GM08714 (cell line): ENCODE measurements at regions not wholly inside any gene's neighbourhood (a gene's known extent, or its start where the extent isn't known, plus 50 kb on each side); places are given as distances from the start of the nearest gene placed in this dataset.

Source experiments
- H3K4me3 ChIP-seq: fragments of 200-500 bp; sonication (Bioruptor generic); 2 replicates; pipeline ENCODE4 v1.5.1; 2014; ENCODE audit warnings: mild to moderate bottlenecking, low read length, inconsistent platforms
- ZNF274 ChIP-seq: IDR thresholded peaks from 2 replicates; pipeline ENCODE4 v1.6.1; 2012; ENCODE audit warnings: mild to moderate bottlenecking, low read depth, low read length

DNA sequence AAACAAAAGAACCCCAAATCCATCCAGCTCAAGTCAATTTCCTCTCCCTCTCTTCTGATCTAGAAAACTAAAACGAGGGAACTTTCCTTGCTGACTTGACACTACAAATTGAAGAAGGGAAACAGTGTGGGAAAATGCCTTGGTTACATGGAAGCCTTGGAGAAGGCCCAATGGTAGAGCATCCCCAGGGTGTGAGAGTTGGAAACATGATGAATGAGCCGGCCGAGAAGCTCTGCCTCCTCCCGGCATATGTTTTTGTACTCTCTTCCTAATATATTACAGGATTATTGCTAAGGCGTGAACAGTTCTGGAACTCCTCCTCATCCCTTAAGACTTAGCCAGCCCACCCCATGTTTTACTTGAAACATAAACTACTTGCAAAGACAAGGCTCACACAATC, 618.2 kb upstream of the MGMT start:
- no peak overlapping the region for H3K4me3 ChIP-seq
- TF ChIP-seq ZNF274, result no peak

DNA sequence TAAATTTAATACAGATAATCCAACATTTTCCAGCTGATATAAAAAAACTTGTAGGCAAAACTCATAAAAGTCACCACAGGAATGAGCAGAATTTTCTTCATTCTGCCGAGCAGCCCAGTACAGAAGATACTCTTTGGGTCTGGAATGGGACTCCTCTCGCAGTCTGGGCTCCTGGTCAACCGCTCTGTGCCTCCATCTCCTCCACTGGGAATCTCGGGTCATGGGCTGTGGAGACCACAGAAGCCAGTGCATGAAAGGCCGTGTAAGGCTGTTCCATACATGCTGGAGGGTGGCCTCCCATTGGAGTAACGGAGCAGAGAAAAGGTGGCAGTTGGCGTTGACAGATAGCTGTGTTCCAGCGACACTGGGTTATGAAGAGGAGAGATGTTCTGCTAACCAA, 616.4 kb upstream of the MGMT start:
- no peak overlapping the region for H3K4me3 ChIP-seq
- TF ChIP-seq ZNF274, result no peak

DNA sequence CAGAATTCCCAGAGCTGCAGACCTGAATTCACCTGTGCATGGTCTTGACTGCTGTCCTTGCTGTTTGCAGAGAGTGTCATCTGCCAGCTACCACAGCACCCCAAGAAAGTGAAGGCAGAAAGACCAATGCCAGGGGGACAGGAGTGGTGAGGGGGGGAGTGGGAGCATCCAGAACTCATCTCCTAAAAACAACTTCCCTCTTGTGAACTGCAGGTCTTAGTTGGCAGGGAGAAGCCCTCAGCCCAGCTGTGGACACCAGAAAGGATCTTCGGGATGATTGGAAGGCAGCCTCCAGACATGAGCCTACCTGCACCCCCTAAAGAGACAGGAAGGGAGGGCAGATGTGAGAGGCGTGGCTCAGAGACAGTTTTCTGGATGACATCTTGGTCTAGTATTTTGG, 615.8 kb upstream of the MGMT start:
- no peak for TF ChIP-seq ZNF274
- no peak overlapping the region for H3K4me3 ChIP-seq

DNA sequence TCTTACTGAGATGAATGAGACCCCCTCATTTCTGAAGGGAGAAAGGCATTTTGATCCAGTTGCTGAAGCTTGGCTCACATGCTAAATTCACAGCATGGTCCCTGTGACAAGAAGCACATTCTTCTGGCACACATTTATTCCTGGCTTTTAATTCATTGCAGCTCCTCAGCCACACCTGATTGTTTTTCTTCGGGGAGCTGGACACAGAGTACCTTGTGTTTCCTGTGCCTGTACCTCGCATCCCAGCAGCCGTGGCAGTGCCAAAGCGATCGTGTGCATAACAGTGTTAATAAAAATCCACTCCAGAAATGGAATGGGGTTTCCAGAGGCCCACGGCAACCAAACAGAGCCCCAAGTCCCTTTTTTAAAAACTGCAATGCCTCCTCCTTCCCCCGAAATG, 615.3 kb upstream of the MGMT start:
- H3K4me3 ChIP-seq, result no peak overlapping the region
- TF ChIP-seq ZNF274, result no peak

DNA sequence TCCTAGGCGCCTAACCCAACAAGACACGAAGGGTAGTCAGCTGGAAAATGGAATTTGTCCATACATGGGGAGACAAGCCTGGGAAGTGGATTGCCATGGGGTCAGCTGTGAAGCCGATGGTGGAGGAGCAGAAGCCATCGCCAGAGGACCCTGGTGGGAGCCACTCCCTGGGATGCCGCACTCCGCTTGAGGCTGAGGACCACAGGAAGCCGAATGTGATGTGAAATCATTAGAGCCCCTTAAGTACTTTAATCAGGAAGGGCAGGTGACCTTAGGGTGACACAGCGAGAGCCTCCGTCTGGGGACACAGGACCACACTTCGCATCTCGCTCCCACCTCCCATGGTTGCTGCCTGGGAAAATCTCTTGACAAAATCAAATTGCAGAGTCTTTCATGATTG, 614.6 kb upstream of the MGMT start:
- no peak for TF ChIP-seq ZNF274

DNA sequence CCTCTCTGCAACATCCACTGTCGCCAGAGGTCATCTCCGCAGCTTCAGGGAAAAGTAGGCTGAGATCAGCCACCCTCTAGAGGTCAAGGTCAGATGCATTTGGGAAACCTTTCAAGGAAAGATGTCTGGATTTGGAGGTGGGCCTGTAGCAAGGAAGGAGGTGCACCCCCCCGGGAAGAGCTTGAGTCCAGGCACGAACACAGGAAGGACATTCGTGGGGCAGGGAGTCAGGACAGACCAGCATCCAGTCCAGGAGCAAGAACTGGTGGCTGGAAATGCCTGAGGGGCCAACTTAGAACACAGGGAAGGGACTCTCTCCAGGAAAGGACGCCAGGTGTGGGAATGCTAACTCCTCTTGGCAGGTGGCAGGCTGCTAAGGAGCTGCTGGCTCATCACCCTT, 614.1 kb upstream of the MGMT start:
- TF ChIP-seq ZNF274, result no peak
- no peak overlapping the region for H3K4me3 ChIP-seq

More for the DNA sequence above, 614.6 kb upstream of the MGMT start:
- H3K4me3 ChIP-seq, result no peak overlapping the region

DNA sequence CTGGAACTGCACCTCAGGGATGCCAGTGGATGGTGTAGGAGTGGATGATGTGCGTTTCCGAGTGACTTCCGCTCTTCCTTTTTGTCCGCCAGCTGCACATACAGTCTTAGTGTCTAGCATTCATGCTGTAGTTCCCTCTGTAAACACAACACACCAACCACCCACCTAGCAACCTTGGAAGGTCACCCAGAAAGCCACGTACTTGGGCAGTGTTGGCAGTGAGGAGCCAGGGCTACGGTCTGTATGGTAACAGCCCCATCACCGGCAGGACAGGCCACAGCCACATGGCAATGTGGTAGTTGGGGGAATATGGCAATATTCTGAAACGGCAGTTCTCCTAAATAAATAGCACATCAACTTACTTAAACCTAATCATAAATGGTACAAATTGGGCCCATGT, 613.5 kb upstream of the MGMT start:
- no peak for TF ChIP-seq ZNF274
- no peak overlapping the region for H3K4me3 ChIP-seq

DNA sequence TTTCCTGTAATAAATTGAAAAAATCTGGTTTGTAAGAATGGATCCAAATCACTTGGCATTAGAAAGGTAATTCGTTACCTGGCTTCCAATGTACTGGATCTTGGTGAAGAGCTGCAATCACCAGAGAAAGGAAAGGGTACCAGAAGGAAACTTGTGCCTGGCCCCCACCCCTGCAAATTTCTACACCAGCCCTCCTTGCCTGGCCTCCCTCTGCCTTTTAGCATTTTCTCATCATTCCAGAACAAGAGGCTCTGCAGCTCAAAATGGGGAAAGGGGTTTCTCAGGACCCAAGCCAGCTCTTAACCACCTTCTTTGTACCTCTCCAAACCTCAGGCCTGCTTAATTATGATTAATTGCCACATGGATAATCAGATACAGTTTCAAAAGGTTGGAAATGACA, 612.8 kb upstream of the MGMT start:
- no peak for TF ChIP-seq ZNF274
- no peak overlapping the region for H3K4me3 ChIP-seq

DNA sequence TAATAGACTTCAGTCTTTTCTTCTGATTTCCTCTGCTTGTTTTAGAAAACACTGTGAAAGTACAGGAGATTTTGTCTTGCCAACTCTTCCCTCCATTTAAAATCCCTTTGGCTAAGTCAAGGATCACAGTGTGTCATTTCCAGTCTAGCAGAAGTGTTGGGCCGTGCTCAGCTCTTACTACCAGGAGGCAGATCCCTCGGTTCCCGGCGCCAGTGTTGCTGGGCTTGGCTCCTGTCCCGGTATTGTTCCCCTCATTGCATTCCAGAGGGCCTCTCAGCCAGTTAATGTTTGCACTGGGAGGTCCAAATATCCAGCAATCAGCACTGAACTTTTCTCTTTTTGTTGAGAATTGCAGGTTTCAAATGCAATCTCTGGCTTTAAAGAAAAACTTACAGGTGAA, 612.1 kb upstream of the MGMT start:
- H3K4me3 ChIP-seq, result no peak overlapping the region
- TF ChIP-seq ZNF274, result no peak

DNA sequence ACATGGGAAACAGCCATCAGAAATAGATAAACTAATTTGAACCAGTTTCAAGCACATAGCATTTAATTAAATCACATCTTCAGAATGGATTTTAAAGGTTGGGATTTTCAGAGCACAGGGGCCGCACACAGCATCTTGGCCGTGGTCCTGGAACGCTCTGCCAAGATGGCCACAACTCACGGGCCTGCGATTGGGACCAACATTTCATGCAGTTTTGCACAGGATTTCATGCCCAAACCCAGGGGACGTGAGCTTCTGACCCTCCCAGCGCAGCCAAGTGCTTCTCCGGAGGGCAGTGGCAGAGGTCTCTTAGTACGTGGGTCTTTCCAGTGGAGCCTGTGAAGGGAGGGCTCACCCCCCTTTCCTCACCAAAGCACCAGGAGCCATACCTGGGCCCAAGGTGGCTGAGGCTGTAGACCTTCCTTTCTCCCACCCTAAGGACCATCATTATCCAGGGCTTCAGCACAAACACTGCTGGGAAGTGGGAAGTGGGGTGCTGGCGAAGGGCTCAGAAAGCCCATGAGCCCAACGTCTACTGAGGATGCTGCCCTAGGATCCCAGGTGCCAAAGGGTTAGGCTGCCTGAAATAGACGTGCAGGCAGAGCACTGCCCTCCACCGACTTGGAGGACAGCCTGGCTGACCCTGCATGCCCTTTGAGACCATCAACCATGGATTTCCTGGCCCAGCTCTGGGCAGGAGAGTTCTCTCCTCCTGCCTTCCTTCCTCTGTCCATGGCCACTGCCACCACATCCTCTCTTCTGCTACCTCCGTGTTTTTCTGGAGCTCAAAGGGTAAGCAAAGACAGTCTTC, 611.2 kb upstream of the MGMT start:
- TF ChIP-seq ZNF274, result no peak
- H3K4me3 ChIP-seq, result no peak overlapping the region

DNA sequence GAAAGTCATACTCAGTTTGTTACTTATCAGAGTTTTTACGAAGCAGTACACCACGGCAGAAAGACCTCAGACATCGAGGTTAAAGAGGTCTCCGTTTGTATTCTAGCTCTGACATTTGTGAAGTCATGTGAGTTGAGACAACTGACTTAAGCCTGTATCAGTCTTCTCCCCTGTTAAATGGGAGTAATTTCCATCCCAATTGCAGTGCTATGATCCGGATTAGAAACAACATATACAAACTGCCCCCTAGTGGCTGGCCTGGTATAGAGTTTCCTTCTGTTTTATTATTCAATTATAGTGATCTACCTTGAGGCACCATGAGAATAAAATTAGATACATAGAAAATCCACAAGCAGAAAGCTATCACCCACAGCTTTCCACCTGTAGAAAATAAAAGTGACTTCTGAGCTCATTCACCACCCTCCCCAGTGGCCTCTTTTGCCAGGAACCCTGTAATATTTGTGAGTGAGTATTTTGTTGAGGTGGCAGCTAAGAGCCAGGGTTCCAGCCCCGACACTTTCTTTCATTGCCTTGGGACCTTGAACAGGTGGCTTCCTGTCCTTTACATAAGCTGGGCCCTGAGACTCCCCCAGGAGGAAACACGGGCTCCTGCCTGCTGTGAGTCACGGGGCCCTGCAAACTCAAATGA, 607.2 kb upstream of the MGMT start:
- no peak for TF ChIP-seq ZNF274
- H3K4me3 ChIP-seq, result no peak overlapping the region

DNA sequence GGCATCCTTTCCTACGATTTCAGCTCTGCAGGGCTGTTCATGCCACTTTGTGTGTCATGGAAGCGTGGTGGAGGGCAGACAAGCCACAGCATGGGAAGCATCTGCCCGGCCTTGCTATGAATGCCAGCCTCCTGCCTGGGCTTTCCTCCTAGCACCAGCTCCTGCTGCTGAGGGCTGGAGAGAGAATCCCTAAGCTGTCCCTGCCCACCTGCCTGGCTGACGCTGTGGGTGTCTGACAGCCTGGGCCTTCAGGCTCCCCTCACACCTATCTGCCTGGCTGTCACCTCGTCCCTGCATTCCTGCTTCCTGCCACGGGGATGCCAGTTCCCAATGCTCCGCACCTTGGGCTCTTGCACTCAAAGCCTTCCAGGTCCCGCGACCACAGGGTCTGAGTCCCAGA, 606.5 kb upstream of the MGMT start:
- no peak for TF ChIP-seq ZNF274
- no peak overlapping the region for H3K4me3 ChIP-seq

DNA sequence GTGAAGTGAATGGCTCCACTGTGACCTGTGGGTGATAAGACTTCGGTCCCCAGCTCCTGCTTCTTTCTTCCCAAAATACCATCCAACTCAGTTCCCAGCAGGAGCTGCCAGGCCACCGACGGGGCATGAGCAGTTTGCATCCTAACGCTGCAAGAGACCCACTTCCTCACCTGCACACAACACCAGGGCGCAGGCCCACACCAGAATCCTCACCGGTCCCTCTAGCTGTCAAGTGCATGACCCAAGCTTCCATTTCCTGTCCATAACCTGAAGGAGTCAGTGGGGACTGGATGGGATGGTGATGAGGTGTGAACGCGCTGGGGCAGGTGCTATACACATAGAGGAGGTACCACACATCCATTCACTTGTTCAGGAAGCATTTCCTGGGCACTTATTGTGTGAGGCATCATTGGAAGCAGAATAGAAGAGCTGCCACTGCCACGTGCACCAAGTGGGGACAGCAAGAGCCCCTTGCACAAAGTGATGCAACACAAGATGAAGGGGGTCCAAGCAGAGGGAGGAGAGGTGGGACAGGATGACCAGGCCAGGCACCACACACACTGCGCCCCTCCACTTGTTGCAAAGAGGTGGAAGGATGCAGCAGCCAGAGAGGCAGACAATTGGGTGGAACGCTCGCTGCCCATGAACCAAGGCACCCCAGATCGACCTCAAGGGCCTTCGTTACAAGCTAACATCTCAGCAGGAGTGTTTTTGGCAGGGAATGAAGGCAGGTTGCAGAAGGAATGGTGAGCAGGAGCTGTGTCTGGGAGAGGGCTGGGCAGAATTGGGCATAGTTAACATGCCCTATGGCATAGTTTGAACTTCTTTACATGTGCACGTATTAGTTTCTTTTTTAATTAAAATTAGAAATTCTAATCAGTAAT, 605.8 kb upstream of the MGMT start:
- H3K4me3 ChIP-seq, result no peak overlapping the region
- no peak for TF ChIP-seq ZNF274

DNA sequence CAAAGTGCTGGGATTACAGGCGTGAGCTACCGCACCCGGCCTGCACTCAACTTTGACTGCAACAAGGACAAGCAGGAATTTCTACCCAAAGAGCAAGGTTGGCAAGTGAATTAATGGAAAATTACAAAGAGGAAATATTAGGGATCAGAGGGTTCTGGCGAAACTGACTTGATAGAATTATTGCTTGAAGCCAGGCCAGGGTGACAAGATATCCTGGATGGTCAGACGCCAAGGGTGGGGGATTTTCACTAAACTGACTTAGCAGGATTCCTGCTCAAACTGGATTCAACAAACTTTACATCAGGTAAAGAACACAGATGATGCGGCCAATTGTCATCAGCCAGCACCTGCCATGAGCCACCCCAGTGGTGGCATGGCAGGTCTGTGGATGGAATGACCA, 603.6 kb upstream of the MGMT start:
- H3K4me3 ChIP-seq, result no peak overlapping the region
- TF ChIP-seq ZNF274, result no peak

DNA sequence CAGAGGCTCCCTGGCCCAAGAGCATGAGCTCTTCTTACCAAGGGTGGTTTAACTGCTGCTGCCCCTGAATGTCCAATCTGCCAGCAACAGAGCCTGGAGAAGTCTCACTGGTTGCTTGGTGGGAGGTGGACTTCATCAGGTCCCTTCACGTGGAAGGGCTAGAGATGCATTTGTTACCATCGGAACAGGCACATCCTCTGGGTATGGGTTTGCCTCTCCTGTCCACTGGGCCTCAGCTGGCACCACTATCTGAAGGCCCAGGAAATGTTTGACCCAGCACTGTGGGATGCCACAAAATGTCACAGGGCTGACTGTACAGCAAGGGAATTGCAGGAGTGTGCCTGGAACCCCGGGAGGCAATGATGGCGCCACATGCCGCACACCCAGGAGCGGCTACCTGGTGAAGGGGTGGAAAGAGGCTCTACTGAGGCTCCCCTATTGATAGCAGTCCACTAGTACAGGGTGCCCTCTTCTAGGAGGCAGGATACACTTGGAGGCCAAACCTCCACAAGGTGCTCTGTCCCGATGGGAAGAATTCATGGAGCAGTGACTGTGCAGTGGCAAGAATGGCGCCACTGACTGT, 603.1 kb upstream of the MGMT start:
- no peak for TF ChIP-seq ZNF274
- H3K4me3 ChIP-seq, result no peak overlapping the region
